Bronchial epithelial cell (primary cell): ENCODE measurements at regions not wholly inside any gene's neighbourhood (a gene's known extent, or its start where the extent isn't known, plus 50 kb on each side); places are given as distances from the start of the nearest gene placed in this dataset.

Source experiments
- DNase-seq: peaks from one replicate; pipeline ENCODE4 v3.0.0-alpha.2; 2010; ENCODE audit warnings: low read depth
- FAIRE-seq: peaks from 2 replicates; lab custom pipeline; 2011; peaks lifted over from hg19 to GRCh38; lab: Jason Lieb, UNC
- H3K27me3 ChIP-seq: 2 replicates; pipeline ENCODE4 v1.5.1; 2011; ENCODE audit warnings: low read length; ENCODE audit not compliant: control insufficient read depth, insufficient read depth
- H3K36me3 ChIP-seq: 2 replicates; pipeline ENCODE4 v1.5.1; 2011; ENCODE audit warnings: low read length; ENCODE audit not compliant: control insufficient read depth, insufficient read depth
- H3K4me3 ChIP-seq: 2 replicates; pipeline ENCODE4 v1.5.1; 2011; ENCODE audit warnings: mild to moderate bottlenecking, low read depth, low read length, control low read depth
- TF ChIP-seq, protein P1 (sequence below): IDR thresholded peaks from 2 replicates; pipeline ENCODE4 v1.5.1; 2011; ENCODE audit warnings: mild to moderate bottlenecking, moderate library complexity, low read length, control low read depth, inconsistent platforms; ENCODE audit not compliant: insufficient read depth, severe bottlenecking

DNA sequence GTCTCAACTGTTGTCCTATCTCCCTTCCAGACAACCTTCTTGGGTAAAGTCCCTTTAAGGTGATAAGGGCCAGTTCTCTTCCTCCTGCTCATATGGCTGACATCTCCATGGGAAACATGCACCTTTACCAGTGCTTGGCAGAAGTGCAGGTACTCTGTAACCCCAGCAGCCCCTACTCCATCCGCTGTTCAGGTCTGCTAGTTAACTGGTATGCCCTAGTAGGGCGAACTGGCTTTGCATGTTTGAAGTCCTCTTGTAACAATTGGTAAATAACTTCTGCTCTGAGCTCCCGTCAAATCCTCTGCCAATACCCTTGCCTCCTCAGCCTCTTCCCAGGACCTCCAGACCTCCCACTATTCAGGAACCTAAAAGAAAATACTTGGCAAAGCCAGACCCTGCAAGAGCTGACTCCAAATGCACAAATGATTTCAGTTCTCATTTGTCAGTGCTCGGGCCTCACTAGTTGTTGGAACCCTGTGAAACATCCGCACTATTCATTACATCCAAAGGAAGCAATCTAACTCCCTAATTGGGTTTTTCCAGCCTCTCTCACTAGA lies 703.7 kb downstream of the MAFB start:
- DNase-seq (no peak), FAIRE-seq (no peak)
- no peak overlapping the region for H3K4me3 ChIP-seq
- H3K27me3 ChIP-seq = no peaks in the 10 kb centered on the region
- TF ChIP-seq, protein P1, sequence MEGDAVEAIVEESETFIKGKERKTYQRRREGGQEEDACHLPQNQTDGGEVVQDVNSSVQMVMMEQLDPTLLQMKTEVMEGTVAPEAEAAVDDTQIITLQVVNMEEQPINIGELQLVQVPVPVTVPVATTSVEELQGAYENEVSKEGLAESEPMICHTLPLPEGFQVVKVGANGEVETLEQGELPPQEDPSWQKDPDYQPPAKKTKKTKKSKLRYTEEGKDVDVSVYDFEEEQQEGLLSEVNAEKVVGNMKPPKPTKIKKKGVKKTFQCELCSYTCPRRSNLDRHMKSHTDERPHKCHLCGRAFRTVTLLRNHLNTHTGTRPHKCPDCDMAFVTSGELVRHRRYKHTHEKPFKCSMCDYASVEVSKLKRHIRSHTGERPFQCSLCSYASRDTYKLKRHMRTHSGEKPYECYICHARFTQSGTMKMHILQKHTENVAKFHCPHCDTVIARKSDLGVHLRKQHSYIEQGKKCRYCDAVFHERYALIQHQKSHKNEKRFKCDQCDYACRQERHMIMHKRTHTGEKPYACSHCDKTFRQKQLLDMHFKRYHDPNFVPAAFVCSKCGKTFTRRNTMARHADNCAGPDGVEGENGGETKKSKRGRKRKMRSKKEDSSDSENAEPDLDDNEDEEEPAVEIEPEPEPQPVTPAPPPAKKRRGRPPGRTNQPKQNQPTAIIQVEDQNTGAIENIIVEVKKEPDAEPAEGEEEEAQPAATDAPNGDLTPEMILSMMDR = no peak
- no peaks in the 10 kb centered on the region for H3K36me3 ChIP-seq

DNA sequence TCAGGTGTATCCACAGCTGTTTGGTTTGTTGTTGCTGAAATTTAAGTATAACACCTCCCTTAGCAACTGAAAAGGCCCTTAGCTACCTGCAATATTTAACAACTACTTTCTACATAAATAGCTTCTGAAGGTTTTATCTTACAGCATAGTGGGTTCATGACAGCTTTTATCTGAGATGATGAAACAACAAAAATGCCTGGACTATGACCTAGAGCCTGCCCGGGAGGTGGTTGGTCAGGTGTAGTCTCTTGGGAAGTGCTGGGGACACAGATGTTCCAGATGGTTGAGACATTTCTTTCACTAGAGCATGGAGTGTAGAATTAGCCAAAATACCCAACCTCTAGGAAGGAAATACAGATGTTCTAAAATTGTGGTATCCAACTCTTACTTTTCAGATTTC lies 705.4 kb downstream of the MAFB start:
- Histone ChIP-seq H3K36me3 (no peaks in the 10 kb centered on the region), H3K27me3 (no peaks in the 10 kb centered on the region), H3K4me3 (no peak overlapping the region)
- no peak for DNase-seq
- no peak for FAIRE-seq
- TF ChIP-seq, protein P1 = no peak

GRCh38 chr20:39983183-39983582 lies 705.9 kb downstream of the MAFB start:
- peak; percentile 62 for FAIRE-seq
- Histone ChIP-seq H3K4me3 (no peak overlapping the region), H3K36me3 (no peaks in the 10 kb centered on the region), H3K27me3 (no peaks in the 10 kb centered on the region)
- DNase-seq = peak; percentile 51
- TF ChIP-seq, protein P1 = no peak

DNA sequence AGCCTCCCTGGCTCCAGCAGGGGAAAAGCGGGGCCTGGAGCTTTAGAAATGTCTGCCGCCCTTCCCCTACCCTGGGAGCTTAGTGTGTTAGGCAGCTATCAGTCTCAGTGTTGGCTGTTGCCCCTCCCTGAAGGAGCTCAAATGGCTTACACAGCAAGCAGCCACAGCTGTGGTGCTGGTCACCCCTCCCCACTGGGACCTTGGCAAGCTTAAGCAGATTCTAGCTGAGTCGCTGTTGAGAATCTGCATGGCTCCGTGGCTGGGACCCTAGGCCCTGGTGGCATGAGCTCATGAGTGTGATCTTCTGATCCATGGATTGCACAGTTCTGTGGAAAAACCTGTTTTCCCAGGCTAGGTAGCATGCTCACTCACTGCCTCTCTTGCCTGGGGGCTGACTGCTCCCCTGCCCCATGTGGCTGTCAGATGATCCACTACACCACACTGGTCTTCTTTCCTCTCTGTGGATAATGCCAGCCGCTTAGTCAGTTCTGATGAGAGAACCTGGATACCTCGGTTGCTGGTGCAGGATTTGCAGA lies 714.0 kb downstream of the MAFB start:
- Histone ChIP-seq H3K36me3 (no peaks in the 10 kb centered on the region), H3K4me3 (no peak overlapping the region), H3K27me3 (no peaks in the 10 kb centered on the region)
- FAIRE-seq (no peak), DNase-seq (peak; percentile 55)
- TF ChIP-seq, protein P1 = no peak

- TF ChIP-seq, protein P1 = no peak
- DNase-seq = no peak
- no peak for FAIRE-seq
Observed at GRCh38 chr20:39968495-39968894, 720.5 kb downstream of the MAFB start.

DNA sequence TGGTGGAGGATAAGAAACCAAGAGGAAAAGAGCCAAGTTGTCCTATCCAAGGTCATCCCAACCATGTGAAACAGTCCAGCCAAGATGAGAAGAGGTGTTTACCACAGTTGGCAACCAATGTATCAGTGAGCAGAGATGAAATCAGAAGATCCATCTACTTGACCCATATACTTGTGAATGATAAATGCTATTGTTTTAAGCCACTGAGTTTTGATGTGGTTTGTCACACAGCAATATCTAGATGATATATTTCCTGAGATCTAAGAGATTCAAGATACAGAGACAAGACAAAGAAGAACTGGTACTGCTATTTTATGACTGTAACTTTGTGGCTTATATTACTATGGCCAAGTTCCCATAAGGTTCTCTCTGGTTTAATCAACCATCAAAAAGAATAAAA lies 721.2 kb downstream of the MAFB start:
- FAIRE-seq = no peak
- Histone ChIP-seq H3K27me3 (no peaks in the 10 kb centered on the region), H3K36me3 (no peaks in the 10 kb centered on the region), H3K4me3 (no peak overlapping the region)
- no peak for DNase-seq
- TF ChIP-seq, protein P1 = no peak

More at GRCh38 chr20:39968495-39968894, 720.5 kb downstream of the MAFB start:
- no peak overlapping the region for H3K4me3 ChIP-seq
- no peaks in the 10 kb centered on the region for H3K27me3 ChIP-seq
- no peaks in the 10 kb centered on the region for H3K36me3 ChIP-seq
